Smooth muscle cell (in vitro differentiated cells): ENCODE measurements at regions not wholly inside any gene's neighbourhood (a gene's known extent, or its start where the extent isn't known, plus 50 kb on each side); places are given as distances from the start of the nearest gene placed in this dataset.

Experiments used
- DNase-seq: peaks from one replicate; lab custom pipeline; 2025; ENCODE audit not compliant: unreplicated experiment; lab: John Stamatoyannopoulos, UW
- H2AFZ ChIP-seq: fragments of 200-600 bp; sonication (generic); 2 replicates; pipeline ENCODE4 v1.6.0; 2016; ENCODE audit warnings: antibody characterized with exemption, low read depth, mild to moderate bottlenecking
- H3F3A ChIP-seq: fragments of 200-600 bp; sonication (generic); 2 replicates; pipeline ENCODE4 v1.6.0; 2017; ENCODE audit warnings: antibody characterized with exemption, low read depth
- H3K27ac ChIP-seq: fragments of 200-600 bp; sonication (generic); 2 replicates; pipeline ENCODE4 v1.5.1; 2016; ENCODE audit warnings: low read depth, mild to moderate bottlenecking
- H3K27me3 ChIP-seq: fragments of 200-600 bp; sonication (generic); 2 replicates; pipeline ENCODE4 v1.6.1; 2016; ENCODE audit warnings: low read depth, mild to moderate bottlenecking
- H3K36me3 ChIP-seq: fragments of 200-600 bp; sonication (generic); 2 replicates; pipeline ENCODE4 v1.5.1; 2016; ENCODE audit warnings: low read depth
- H3K4me1 ChIP-seq: fragments of 200-600 bp; sonication (generic); 2 replicates; pipeline ENCODE4 v1.5.1; 2016; ENCODE audit warnings: low read depth
- H3K4me2 ChIP-seq: fragments of 200-600 bp; sonication (generic); 2 replicates; pipeline ENCODE4 v1.6.0; 2016; ENCODE audit warnings: mild to moderate bottlenecking
- H3K4me3 ChIP-seq: fragments of 200-600 bp; sonication (generic); 2 replicates; pipeline ENCODE4 v1.5.1; 2016; ENCODE audit warnings: mild to moderate bottlenecking
- H3K79me2 ChIP-seq: fragments of 200-600 bp; sonication (generic); 2 replicates; pipeline ENCODE4 v1.6.0; 2016; ENCODE audit warnings: low read depth, mild to moderate bottlenecking
- H3K9ac ChIP-seq: fragments of 200-600 bp; sonication (generic); 2 replicates; pipeline ENCODE4 v1.6.0; 2016; ENCODE audit warnings: low read depth
- H3K9me3 ChIP-seq: fragments of 200-600 bp; sonication (generic); replicated peaks from 2 replicates; pipeline ENCODE4 v1.5.1; 2016; ENCODE audit warnings: low read depth
- H4K20me1 ChIP-seq: fragments of 200-600 bp; sonication (generic); 2 replicates; pipeline ENCODE4 v1.6.0; 2016; ENCODE audit warnings: low read depth
- CTCF ChIP-seq: fragments of 200-600 bp; sonication (generic); IDR thresholded peaks from 2 replicates; pipeline ENCODE4 v1.5.1; 2017; ENCODE audit warnings: borderline replicate concordance, mild to moderate bottlenecking, antibody characterized with exemption; ENCODE audit not compliant: insufficient read depth, poor library complexity, severe bottlenecking
- WGBS: methylation state at CpG from one replicate; pipeline ENCODE4 v1.1.7; 2016; ENCODE audit warnings: low lambda C conversion rate; 5-methylcytosine and 5-hydroxymethylcytosine counted together

- peaks cover 10% of the 10 kb centered on the region for H3K9me3 ChIP-seq
These were observed 386.7 kb upstream of the NPVF start for GRCh38 chr7:25615003-25615402.

GRCh38 chr7:25615593-25615992, 387.3 kb upstream of the NPVF start:
- Histone ChIP-seq H3K4me3 (no peak overlapping the region), H3K4me2 (no peak overlapping the region), H3K27ac (no peak overlapping the region), H3K9me3 (peaks cover 10% of the 10 kb centered on the region), H4K20me1 (no peaks in the 10 kb centered on the region), H2AFZ (no peak overlapping the region), H3K79me2 (no peaks in the 10 kb centered on the region), H3K9ac (no peak overlapping the region), H3K4me1 (no peaks in the 10 kb centered on the region), H3K27me3 (no peaks in the 10 kb centered on the region), H3F3A (no peaks in the 10 kb centered on the region), H3K36me3 (no peaks in the 10 kb centered on the region)
- no peak for TF ChIP-seq CTCF
- DNase-seq: no peak
- 56% methylated on average over 5 of the region's 5 CpGs for WGBS

More at GRCh38 chr7:25615003-25615402, 386.7 kb upstream of the NPVF start:
- H3K27ac ChIP-seq: no peak overlapping the region
- no peak for TF ChIP-seq CTCF
- 36% methylated on average over 4 of the region's 4 CpGs for WGBS
- H3K4me1 ChIP-seq: no peaks in the 10 kb centered on the region
- peak overlapping the region; percentile 32 for H3K4me2 ChIP-seq
- no peak overlapping the region for H2AFZ ChIP-seq
- no peak overlapping the region for H3K4me3 ChIP-seq
- no peaks in the 10 kb centered on the region for H3F3A ChIP-seq
- no peaks in the 10 kb centered on the region for H3K27me3 ChIP-seq
- no peak overlapping the region for H3K9ac ChIP-seq
- H4K20me1 ChIP-seq: no peaks in the 10 kb centered on the region
- H3K79me2 ChIP-seq: no peaks in the 10 kb centered on the region
- H3K36me3 ChIP-seq: no peaks in the 10 kb centered on the region
- DNase-seq: no peak

GRCh38 chr7:25617214-25617613, 388.9 kb upstream of the NPVF start:
- Histone ChIP-seq H3K79me2 (no peaks in the 10 kb centered on the region), H3K4me1 (no peaks in the 10 kb centered on the region), H3F3A (no peaks in the 10 kb centered on the region), H3K4me2 (no peak overlapping the region), H3K27me3 (no peaks in the 10 kb centered on the region), H3K9ac (no peak overlapping the region), H3K4me3 (no peak overlapping the region), H3K27ac (no peak overlapping the region), H3K36me3 (no peaks in the 10 kb centered on the region), H2AFZ (no peak overlapping the region), H4K20me1 (no peaks in the 10 kb centered on the region), H3K9me3 (peaks cover 4% of the 10 kb centered on the region)
- no peak for TF ChIP-seq CTCF
- 80% methylated on average over 4 of the region's 4 CpGs for WGBS
- no peak for DNase-seq

GRCh38 chr7:25617673-25618072, 389.4 kb upstream of the NPVF start:
- Histone ChIP-seq H3K9ac (no peak overlapping the region), H3K36me3 (no peaks in the 10 kb centered on the region), H3K27me3 (no peaks in the 10 kb centered on the region), H3F3A (no peaks in the 10 kb centered on the region), H3K79me2 (no peaks in the 10 kb centered on the region), H3K4me2 (no peak overlapping the region), H3K4me1 (no peaks in the 10 kb centered on the region), H4K20me1 (no peaks in the 10 kb centered on the region), H3K27ac (no peak overlapping the region), H3K9me3 (no peaks in the 10 kb centered on the region), H3K4me3 (no peak overlapping the region), H2AFZ (no peak overlapping the region)
- no peak for TF ChIP-seq CTCF
- WGBS: 89% methylated on average over 2 of the region's 2 CpGs
- DNase-seq: no peak
